IPS-15b (cell line): ENCODE measurements at regions not wholly inside any gene's neighbourhood (a gene's known extent, or its start where the extent isn't known, plus 50 kb on each side); places are given as distances from the start of the nearest gene placed in this dataset.
"Not testable (repeated sequence)": the region's sequence is repeated elsewhere in the genome, so short reads cannot be mapped to it uniquely, and the experiment has no call there.

Source experiments
- H3K27me3 ChIP-seq: one replicate; pipeline ENCODE4 v1.6.1; 2013; ENCODE audit warnings: low read length; ENCODE audit not compliant: control insufficient read depth, insufficient read depth
- H3K36me3 ChIP-seq: one replicate; pipeline ENCODE4 v1.6.1; 2013; ENCODE audit warnings: low read length; ENCODE audit not compliant: control insufficient read depth, insufficient read depth
- H3K4me1 ChIP-seq: one replicate; pipeline ENCODE4 v1.6.1; 2013; ENCODE audit warnings: mild to moderate bottlenecking, low read length; ENCODE audit not compliant: control insufficient read depth, insufficient read depth
- H3K4me3 ChIP-seq: one replicate; pipeline ENCODE4 v1.5.1; 2013; ENCODE audit warnings: low read depth, low read length
- H3K9ac ChIP-seq: one replicate; pipeline ENCODE4 v1.6.1; 2013; ENCODE audit warnings: low read depth, mild to moderate bottlenecking, low read length
- H3K9me3 ChIP-seq: one replicate; pipeline ENCODE4 v1.6.1; 2013; ENCODE audit warnings: mild to moderate bottlenecking, low read length; ENCODE audit not compliant: control insufficient read depth, insufficient read depth

- no peaks in the 10 kb centered on the region for H3K27me3 ChIP-seq
- no peak overlapping the region for H3K9ac ChIP-seq
- H3K9me3 ChIP-seq = no peaks in the 10 kb centered on the region
- H3K36me3 ChIP-seq = no peaks in the 10 kb centered on the region
- no peak overlapping the region for H3K4me3 ChIP-seq
- no peaks in the 10 kb centered on the region for H3K4me1 ChIP-seq
Observed at GRCh38 chr1:213484758-213485157, 433.7 kb downstream of the RPS6KC1 start.

GRCh38 chr1:213486488-213486887 lies 435.4 kb downstream of the RPS6KC1 start:
- Histone ChIP-seq H3K4me1 (no peaks in the 10 kb centered on the region), H3K4me3 (no peak overlapping the region), H3K36me3 (no peaks in the 10 kb centered on the region), H3K27me3 (no peaks in the 10 kb centered on the region), H3K9me3 (no peaks in the 10 kb centered on the region), H3K9ac (no peak overlapping the region)

- Histone ChIP-seq H3K4me3 (no peak overlapping the region), H3K9ac (no peak overlapping the region), H3K27me3 (no peaks in the 10 kb centered on the region), H3K36me3 (no peaks in the 10 kb centered on the region), H3K4me1 (no peaks in the 10 kb centered on the region), H3K9me3 (no peaks in the 10 kb centered on the region)
Observed at GRCh38 chr1:213491468-213491867, 440.4 kb downstream of the RPS6KC1 start.

DNA sequence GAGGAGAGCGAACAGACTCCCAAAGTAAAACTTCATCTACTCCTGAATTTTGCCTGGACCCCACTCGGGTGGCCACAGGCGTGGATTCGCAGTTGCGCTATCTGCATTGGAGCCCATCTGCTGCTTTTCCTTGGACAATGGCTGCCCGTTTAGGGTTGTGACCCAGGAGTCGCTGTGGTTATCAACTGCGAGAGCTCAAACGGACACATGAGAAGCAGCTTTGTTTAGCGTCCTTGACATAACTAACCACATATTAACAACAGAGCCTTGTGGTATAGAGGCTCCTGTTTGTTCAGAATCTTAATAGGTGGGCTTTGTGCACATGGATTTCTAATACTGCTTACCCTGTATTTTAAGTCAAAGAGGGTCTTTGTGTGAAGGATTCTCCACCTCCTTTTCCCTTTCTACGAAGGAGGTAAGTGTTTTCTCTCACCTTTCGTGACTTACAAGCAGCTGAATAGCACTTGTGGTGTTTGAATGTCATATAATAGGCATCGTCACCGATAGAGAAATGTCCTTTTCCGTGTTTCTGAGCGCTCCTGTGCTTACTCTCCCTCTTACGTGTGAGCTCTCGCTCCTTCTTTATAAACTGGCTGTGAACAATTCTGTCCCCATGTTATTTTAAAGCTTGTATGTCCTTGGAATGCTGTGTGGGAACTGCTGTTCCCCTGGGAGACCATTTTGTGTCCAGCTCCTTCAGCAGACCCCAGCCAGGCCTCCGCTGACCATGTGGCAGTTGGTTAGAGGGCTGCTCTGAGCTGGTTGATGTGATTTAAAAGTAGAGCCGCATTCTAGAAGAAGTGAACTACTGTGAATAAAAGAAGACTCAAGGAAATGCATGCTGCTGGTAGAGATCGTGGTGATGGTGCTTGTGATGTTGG lies 441.4 kb downstream of the RPS6KC1 start:
- H3K9me3 ChIP-seq = no peaks in the 10 kb centered on the region
- H3K4me1 ChIP-seq = no peaks in the 10 kb centered on the region
- no peaks in the 10 kb centered on the region for H3K27me3 ChIP-seq
- H3K9ac ChIP-seq = no peak overlapping the region
- H3K4me3 ChIP-seq = no peak overlapping the region
- no peaks in the 10 kb centered on the region for H3K36me3 ChIP-seq

- no peaks in the 10 kb centered on the region for H3K4me1 ChIP-seq
- H3K27me3 ChIP-seq = no peaks in the 10 kb centered on the region
- H3K9me3 ChIP-seq = no peaks in the 10 kb centered on the region
- no peaks in the 10 kb centered on the region for H3K36me3 ChIP-seq
- H3K4me3 ChIP-seq = no peak overlapping the region
- no peak overlapping the region for H3K9ac ChIP-seq
Observed at GRCh38 chr1:213499444-213499843, 448.4 kb downstream of the RPS6KC1 start.

DNA sequence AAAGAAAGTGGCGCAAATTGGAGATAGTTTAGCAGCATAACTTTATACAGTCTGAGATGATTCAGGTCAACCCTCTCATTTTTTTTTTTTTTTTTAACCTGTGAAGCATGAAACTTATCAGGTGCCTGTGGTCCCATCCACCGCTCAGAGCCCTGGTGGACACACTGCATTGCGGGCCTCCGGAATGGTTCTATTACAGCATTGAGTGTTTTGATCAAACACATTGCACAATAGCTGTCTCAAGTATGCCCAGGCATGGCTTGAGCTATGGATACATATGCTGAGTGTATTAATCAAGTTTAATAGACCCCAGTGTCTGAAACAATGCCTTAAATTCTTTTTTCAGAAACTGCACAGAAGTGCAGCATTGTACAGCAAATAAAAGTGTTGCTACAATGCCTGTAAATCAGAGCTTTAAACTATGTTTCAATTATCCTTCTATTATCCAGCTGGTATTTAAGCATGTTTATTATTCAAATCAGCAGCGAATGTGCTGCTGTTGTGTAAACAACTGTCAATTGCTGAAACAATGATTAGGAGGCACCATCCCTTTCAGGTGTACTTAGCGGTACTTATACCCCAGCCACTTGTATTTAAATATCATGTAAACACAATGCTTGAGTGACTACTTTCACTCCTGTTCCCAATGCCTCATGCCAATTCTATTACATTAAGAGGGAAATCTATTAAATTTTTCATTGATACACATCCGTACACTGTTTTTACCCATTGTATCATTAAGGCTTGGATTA lies 456.6 kb downstream of the RPS6KC1 start:
- H3K4me3 ChIP-seq = no peak overlapping the region
- H3K36me3 ChIP-seq = no peaks in the 10 kb centered on the region
- H3K9ac ChIP-seq = no peak overlapping the region
- no peaks in the 10 kb centered on the region for H3K27me3 ChIP-seq
- H3K4me1 ChIP-seq = peaks cover 10% of the 10 kb centered on the region
- H3K9me3 ChIP-seq = no peaks in the 10 kb centered on the region

- Histone ChIP-seq H3K4me1 (peaks cover 10% of the 10 kb centered on the region), H3K9me3 (no peaks in the 10 kb centered on the region), H3K36me3 (no peaks in the 10 kb centered on the region), H3K4me3 (no peak overlapping the region), H3K27me3 (no peaks in the 10 kb centered on the region), H3K9ac (no peak overlapping the region)
Observed at GRCh38 chr1:213511173-213511572, 460.1 kb downstream of the RPS6KC1 start.

GRCh38 chr1:213512316-213512715 lies 461.3 kb downstream of the RPS6KC1 start:
- Histone ChIP-seq H3K9me3 (no peaks in the 10 kb centered on the region), H3K36me3 (no peaks in the 10 kb centered on the region), H3K9ac (no peak overlapping the region), H3K4me1 (peaks cover 9% of the 10 kb centered on the region), H3K4me3 (no peak overlapping the region), H3K27me3 (no peaks in the 10 kb centered on the region)

GRCh38 chr1:213513006-213513405 lies 462.0 kb downstream of the RPS6KC1 start:
- H3K9me3 ChIP-seq = no peaks in the 10 kb centered on the region
- H3K36me3 ChIP-seq = no peaks in the 10 kb centered on the region
- peaks cover 4% of the 10 kb centered on the region for H3K4me1 ChIP-seq
- no peaks in the 10 kb centered on the region for H3K27me3 ChIP-seq
- no peak overlapping the region for H3K4me3 ChIP-seq
- no peak overlapping the region for H3K9ac ChIP-seq

DNA sequence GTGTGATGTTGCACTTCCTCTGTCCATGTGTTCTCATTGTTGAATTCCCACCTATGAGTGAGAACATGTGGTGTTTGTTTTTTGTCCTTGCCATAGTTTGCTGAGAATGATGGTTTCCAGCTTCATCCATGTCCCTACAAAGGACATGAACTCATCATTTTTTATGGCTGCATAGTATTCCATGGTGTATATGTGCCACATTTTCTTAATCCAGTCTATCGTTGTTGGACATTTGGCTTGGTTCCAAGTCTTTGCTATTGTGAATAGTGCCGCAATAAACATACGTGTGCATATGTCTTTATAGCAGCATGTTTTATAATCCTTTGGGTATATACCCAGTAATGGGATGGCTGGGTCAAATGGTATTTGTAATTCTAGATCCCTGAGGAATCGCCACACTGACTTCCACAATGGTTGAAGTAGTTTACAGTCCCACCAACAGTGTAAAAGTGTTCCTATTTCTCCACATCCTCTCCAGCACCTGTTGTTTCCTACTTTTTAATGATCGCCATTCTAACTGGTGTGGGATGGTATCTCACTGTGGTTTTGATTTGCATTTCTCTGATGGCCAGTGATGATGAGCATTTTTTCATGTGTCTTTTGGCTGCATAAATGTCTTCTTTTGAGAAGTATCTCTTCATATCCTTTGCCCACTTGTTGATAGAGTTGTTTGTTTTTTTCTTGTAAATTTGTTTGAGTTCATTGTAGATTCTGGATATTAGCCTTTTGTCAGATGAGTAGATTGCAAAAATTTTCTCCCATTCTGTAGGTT lies 463.6 kb downstream of the RPS6KC1 start:
- H3K9ac ChIP-seq, H3K9me3 ChIP-seq, H3K4me3 ChIP-seq, H3K27me3 ChIP-seq, H3K36me3 ChIP-seq, H3K4me1 ChIP-seq: not testable (repeated sequence)

DNA sequence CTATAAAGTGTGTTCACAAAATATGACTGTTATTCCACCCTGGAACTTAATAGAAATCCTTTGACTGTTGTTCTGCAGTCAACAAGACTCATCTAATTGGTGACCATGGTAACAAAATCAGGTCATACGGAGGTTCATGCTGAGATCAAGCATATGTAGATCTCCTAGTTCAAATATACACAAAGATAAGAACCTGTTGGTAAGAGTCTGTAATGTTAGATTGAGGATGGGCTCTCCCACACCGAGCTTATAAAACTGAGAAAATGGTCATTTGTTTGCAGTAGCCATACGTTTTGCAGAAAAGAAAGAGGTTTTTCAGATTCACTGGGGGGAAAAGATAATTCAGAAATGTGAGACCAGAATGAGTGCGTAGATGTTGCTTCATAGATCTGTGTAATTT lies 468.1 kb downstream of the RPS6KC1 start:
- no peaks in the 10 kb centered on the region for H3K4me1 ChIP-seq

More for the DNA sequence above, 468.1 kb downstream of the RPS6KC1 start:
- H3K36me3 ChIP-seq = no peaks in the 10 kb centered on the region
- no peaks in the 10 kb centered on the region for H3K27me3 ChIP-seq
- no peak overlapping the region for H3K4me3 ChIP-seq
- H3K9me3 ChIP-seq = no peaks in the 10 kb centered on the region
- H3K9ac ChIP-seq = no peak overlapping the region
